ENCODE measurements at regions not wholly inside any gene's neighbourhood (a gene's known extent, or its start where the extent isn't known, plus 50 kb on each side); places are given as distances from the start of the nearest gene placed in this dataset.

GRCh38 chr3:111339017-111339416 is 203.0 kb upstream of the CD96 start:
- TF ChIP-seq CREB1 (CRISPR knock-in tag; IDR thresholded peaks at IDR 0.05; ENCODE audit: low read depth) (no peak), REST (IDR thresholded peaks at IDR 0.05; ENCODE audit: unreplicated experiment) (no peak), CTCF (conservative IDR thresholded peaks at IDR 0.05; ENCODE audit: low read depth in 2 of 2) (no peak)
